Transverse colon (tissue), 3 donors: ENCODE measurements at regions not wholly inside any gene's neighbourhood (a gene's known extent, or its start where the extent isn't known, plus 50 kb on each side); places are given as distances from the start of the nearest gene placed in this dataset.

Source experiments
- POLR2A ChIP-seq: fragments of 450-650 bp; IDR thresholded peaks from one replicate; pipeline ENCODE4 v1.6.1; 2016; ENCODE audit warnings: antibody characterized with exemption, mild to moderate bottlenecking, moderate library complexity
- TF ChIP-seq, protein P1 (sequence below), 5 experiments: fragments of 200-600 bp in 3 of 5; fragments of 450-650 bp in 2 of 5; sonication (generic) in 3 of 5; IDR thresholded peaks; 1 replicate in 2 of 5; 2 replicates in 3 of 5; pipeline ENCODE4 v1.5.1; 2016 to 2017; ENCODE audit warnings: antibody characterized with exemption in 5 of 5, inconsistent platforms in 3 of 5, mild to moderate bottlenecking in 2 of 5, moderate library complexity in 1 of 5

DNA sequence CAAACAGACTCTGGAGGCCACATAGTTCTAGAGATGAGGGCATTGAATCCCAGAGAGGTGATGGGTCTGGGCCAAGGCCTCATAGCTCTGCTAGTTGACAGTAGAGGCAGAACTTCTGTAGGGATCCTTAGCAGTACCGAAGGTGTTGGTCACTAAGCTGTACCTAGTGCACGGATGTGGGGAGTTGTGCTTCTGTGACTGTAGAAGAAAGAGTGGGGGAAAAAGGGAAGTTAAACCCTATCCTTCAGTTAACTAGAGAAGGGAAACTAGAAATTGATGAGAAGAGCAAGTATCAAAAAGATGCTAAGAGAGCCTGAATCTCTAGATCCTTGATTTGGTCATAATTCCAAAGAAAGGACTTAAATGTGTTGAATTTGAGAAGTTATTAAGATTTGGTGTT, 186.7 kb downstream of the NFKBIZ start:
- no peak for TF ChIP-seq POLR2A
- TF ChIP-seq, protein P1, sequence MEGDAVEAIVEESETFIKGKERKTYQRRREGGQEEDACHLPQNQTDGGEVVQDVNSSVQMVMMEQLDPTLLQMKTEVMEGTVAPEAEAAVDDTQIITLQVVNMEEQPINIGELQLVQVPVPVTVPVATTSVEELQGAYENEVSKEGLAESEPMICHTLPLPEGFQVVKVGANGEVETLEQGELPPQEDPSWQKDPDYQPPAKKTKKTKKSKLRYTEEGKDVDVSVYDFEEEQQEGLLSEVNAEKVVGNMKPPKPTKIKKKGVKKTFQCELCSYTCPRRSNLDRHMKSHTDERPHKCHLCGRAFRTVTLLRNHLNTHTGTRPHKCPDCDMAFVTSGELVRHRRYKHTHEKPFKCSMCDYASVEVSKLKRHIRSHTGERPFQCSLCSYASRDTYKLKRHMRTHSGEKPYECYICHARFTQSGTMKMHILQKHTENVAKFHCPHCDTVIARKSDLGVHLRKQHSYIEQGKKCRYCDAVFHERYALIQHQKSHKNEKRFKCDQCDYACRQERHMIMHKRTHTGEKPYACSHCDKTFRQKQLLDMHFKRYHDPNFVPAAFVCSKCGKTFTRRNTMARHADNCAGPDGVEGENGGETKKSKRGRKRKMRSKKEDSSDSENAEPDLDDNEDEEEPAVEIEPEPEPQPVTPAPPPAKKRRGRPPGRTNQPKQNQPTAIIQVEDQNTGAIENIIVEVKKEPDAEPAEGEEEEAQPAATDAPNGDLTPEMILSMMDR (IDR thresholded peaks at IDR 0.05) = no peak
